ENCODE measurements at regions not wholly inside any gene's neighbourhood (a gene's known extent, or its start where the extent isn't known, plus 50 kb on each side); places are given as distances from the start of the nearest gene placed in this dataset.

DNA sequence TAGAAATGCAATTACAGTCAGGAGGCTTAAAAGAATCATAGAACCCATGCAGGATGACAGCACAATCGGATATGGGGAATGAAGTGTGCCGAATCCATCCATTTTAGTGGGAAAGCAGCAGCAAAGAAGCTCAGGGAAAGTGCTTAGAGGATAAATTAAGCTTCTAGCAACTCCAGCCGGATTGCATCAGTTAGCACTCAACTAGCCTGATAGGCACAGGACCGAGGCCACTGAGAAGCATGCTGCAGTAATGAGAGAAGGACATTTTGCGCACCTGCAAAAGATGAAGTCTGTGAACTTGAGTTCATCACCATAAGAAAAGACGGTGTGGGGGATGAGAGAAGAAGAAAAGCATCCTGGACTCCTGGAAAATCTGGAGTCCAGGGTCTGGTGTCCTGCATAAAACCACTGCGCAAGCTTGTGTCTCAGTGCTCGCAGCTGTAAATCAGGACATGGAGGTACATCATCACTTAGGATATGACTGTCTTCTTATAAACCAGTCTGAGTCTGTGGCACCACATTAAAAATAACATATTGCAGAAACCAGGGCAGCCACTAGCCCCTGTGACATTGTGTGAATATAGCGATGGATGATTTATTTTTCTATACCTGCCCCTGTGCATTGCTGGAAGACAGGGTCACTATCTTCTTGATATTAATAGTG is 665.5 kb upstream of the SOX11 start:
- no peak for DNase-seq

- DNase-seq, result no peak
Observed at GRCh38 chr2:5035057-5035488, 657.1 kb upstream of the SOX11 start.

DNA sequence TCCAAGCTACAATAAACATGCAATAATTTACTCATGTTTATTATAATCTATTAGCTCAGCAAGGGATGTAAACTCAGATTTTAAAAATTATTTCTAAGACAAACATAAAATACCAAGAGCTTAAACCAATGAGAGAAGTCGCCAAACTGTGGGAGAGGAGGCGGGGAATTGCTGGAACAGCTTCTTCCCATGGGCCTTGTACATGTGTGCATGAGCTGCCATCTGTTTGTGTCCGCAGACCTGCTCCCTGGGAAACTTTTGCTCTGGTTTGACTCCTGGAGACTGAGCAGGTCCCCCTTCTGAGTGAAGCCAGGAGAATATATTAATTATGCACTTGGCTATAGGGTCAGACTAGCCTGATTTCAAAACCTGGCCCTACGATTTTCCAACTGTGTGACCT is 655.9 kb upstream of the SOX11 start:
- no peak for DNase-seq

DNA sequence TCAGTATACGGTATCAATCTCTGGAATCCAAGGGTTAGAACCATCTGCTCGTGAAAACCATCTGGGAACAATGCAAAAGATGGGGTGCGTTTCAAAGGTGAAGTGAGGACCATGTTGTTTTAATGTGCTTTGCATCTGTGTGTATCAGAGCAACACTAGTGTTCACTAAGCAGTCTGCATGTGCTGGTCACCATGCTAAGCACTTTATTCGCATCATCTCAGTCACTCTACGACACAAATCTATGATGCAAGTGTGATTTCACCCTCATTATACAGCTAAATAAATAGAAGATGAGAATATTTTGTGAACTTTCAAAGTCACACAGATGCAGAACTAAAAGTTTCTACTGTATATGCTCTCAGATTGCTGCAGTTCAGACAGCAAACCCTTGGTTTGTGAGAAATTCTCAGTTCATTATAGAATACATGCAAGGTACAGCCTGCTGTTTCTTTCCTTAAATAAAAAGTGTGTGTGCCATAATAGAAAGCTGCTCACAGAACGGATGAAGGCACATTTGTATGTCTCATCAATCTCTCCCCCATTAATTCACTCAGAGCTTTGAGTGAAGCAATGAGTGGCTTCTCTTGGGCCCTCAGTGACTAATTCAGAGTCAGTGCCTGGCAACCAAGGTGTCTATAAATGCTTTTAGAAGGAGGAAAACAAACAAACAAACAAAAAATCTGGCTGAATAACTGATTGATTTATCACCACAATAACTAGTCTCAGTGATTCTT is 652.8 kb upstream of the SOX11 start:
- DNase-seq, result no peak

DNA sequence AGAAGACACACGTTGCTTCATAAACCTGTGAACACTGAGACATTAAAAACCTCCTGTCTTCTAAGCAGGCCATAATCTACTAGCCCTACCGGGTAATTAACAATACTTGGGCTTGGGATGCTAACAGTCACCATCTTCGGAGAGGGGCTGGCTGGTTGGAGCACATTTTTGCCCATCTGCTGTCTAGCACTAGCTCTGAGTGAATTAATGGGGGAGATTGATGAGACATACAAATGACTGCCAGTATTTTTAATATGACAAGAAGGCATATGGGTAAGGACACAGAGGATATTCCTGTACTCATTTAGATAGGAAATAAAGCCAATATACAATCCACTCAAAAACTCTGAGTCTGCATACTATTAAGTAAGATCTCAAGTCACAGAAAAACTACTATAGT is 651.6 kb upstream of the SOX11 start:
- no peak for DNase-seq

DNA sequence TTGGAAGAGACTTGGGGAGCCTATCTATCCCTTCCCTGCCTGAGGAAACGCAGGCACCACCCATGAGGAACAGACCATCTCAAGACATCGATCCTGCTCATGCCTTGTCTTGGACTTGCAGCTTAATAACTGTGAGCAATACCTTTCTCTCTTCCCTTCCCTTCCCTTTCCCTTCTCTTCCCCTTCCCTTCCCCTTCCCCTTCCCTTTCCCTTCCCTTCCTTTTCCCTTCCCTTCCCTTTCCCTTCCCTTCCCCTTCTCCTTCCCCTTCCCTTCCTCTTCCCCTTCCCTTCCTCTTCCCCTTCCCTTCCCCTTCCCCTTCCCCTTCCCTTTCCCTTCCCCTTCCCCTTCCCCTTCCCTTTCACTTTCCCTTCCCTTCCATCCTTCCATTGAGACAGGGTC is 650.7 kb upstream of the SOX11 start:
- no peak for DNase-seq

DNA sequence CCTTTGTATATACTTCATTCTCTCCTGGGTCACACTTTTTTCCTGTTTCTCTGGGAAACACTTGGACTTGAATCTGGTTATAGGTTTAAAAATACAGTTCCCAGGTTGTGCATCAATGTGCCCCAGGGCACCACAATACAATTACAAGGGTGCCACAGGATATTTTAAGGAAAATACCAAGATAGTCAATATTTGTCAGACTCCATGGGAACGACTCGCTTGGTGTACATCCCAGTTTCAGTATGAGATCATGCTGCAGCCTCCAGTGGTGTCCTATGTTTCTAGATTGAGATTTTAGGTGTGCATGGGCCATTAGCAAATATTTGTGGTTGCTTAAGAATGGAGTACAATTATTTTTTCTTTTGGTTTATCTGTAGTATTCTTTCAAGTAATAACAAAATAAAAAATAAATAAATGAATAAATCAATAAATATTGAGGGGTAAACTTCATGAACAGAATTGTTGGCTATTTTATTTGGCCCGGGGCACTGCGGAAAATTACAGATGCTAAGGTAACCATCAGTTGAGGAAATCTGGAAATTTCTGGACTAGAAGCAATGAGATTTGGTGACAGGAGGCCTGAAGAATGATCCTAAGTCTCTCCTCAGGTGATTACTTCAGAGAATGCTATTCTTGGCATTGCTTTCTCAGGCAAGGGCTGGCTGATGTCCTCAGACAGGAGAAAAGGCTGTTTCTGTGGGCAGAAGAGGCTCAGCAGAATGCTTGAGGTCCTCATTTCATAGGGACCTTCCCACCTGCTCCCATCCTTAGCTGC is 649.3 kb upstream of the SOX11 start:
- no peak for DNase-seq

GRCh38 chr2:5051300-5051699 is 640.9 kb upstream of the SOX11 start:
- no peak for DNase-seq

GRCh38 chr2:5052905-5053304 is 639.3 kb upstream of the SOX11 start:
- DNase-seq, result no peak

GRCh38 chr2:5057891-5058351 is 634.3 kb upstream of the SOX11 start:
- DNase-seq, result no peak

DNA sequence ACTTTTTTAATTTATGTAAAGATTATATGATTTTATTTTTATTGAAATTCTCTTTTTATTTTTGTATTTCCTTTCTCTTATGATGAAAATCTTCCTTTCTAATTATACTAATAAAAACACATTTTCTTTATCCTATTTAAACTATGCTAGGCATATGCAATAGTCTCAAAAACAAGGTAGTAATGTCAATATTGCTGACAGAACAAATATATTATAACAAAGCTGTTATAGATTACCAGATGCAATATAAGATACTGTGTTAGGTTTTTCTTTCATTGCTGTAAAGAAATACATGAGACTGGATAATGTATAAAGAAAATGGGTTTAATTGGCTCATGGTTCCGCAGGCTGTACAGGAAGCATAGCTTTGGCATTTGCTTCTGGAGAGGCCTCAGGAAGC is 631.2 kb upstream of the SOX11 start:
- no peak for DNase-seq

GRCh38 chr2:5064687-5065086 is 627.5 kb upstream of the SOX11 start:
- DNase-seq, result no peak

DNA sequence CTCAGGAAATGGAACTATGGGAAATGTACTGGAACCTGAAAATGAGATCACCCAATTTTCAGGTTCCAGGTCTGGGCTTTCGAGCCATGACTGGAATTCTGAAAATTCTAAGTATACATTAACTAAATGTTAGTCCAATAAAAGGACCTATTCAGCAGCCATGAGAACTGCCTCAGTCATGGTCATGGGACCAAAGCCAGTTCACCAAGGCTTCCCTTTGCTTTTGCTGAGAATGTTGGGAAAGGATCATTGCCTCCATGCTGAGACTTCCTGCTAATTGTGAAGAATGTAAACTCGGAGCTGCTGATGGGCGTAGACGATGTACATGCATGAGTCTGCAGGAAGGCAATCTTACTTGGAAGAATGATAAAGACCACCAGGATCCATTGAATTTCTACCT is 624.4 kb upstream of the SOX11 start:
- no peak for DNase-seq

DNA sequence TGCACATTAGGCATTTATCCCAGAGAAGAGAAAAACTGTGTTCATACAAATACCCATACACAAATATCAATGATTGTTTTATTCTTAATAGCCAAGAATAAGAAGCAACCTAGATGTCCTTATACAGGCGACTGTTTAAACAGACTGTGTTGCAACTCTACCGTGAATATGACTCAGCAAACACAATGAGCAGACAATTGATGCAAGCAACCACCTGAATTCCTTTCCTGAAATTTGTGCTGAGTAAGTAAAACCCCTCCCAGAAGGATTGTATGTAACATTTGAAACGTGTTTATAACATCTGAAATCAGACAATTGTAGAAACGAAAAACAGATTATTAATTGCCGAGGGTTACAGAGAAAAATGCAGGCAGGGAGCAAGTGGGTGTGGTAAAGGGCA is 621.9 kb upstream of the SOX11 start:
- no peak for DNase-seq

DNA sequence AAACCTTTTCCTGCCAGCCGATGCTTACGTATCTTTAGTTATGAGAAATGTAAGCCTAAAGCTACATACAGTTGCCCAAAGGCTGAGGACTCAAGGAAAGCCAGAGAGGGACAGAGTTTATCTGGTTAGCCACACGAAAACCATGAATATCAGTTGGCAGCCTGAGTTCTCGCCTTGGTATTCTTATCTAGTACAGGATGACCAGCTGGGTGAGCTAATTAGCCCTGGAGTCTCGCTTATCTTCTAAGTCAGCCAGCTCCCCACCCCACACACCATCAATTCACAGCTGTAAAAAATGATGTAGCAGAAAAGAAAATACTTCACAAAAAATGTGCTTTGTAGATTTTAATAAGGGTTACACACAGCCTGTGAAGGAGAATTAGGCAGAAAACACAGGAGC is 617.5 kb upstream of the SOX11 start:
- DNase-seq, result no peak

- DNase-seq, result no peak
Observed at GRCh38 chr2:5076599-5076998, 615.6 kb upstream of the SOX11 start.

DNA sequence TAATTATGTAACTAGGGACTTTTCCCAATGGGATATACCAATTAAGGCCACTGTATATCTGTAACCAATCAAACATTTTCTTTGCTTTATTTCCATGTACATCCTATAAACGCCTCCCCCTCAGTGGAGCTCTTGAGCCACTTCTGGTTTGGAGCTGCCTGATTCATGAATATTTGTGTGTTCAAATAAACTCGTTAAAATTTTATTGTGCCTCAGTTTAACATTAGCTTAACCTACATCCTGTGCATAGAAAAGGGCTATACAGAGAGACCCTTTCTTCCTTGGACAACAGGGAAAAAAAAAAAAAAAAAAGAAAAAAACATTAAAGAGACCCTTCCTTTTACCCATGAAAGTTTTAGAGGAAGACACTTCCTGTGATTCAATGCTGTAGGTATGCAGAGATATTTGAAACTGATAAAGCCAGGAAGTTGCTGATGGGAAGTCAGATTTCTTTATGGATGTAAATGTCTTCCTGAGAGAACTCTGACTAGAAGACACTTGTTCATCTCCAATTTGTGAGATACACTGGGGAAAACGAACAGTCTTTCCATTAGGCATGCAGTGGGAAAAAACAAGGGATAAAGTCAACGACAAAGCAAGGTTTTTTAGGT is 614.6 kb upstream of the SOX11 start:
- DNase-seq, result no peak

DNA sequence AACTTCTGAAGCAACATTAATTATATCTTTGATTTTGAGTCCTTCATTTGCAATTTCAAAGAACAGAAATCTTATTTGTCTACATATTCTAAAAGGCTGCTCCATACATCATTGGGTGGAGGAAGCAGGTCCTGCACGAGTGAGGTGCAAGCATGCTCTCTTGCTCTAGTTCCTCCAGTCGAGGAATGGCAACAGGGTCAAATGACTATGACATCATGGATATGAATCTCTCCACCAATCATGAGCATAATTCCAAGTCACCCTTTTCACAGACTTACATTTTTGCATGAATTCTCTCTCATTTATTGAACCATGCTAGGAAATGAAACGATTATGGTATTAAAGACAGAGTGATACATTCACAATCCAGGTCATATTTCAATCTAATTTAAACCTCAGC is 608.8 kb upstream of the SOX11 start:
- no peak for DNase-seq

- no peak for DNase-seq
Observed at GRCh38 chr2:5089409-5089808, 602.8 kb upstream of the SOX11 start.

- no peak for DNase-seq
Observed at GRCh38 chr2:5093056-5093455, 599.1 kb upstream of the SOX11 start.

GRCh38 chr2:5093518-5093917 is 598.7 kb upstream of the SOX11 start:
- DNase-seq, result no peak

- no peak for DNase-seq
Observed at GRCh38 chr2:5094192-5094591, 598.0 kb upstream of the SOX11 start.

DNA sequence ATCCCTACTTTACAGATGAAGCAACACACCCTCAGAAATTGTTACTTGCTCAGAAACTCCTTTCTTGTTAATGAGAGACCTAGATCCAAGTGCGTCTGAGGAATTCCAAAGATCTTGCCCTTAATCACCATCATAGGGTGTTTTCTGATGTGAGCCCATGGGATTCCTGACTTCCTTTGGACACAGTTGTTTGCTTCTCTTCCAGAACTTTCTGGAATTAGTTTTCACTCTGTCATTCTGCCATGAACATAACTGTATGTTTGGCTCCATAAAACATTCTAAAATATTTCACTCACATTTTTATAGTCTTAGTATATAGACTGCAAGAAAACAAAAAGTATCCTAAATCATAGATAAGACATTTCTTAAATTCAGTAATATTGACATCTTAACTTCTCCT is 593.9 kb upstream of the SOX11 start:
- no peak for DNase-seq

- no peak for DNase-seq
Observed at GRCh38 chr2:5102823-5103222, 589.4 kb upstream of the SOX11 start.
